SK-N-SH (cell line): ENCODE measurements at regions not wholly inside any gene's neighbourhood (a gene's known extent, or its start where the extent isn't known, plus 50 kb on each side); places are given as distances from the start of the nearest gene placed in this dataset.

Source experiments
- CTCF ChIA-PET: fragments of 300-600, 350-600 bp; formaldehyde crosslinking; extraction: SDS; loops from one replicate; lab custom pipeline; 2021; lab: Yijun Ruan, JAX
- POLR2A ChIA-PET: fragments of 350-600 bp; sonication (Branson Sonifier 250); formaldehyde crosslinking; extraction: SDS; loops from one replicate; lab custom pipeline; 2020; ENCODE audit warnings: antibody characterized with exemption, inconsistent platforms; lab: Yijun Ruan, JAX
- DNase-seq: peaks from one replicate; pipeline ENCODE4 v3.0.0; 2012
- H2AFZ ChIP-seq: fragments of 200-600 bp; sonication (generic); 2 replicates; pipeline ENCODE4 v1.8.1; 2016; ENCODE audit warnings: antibody characterized with exemption, mild to moderate bottlenecking, low read depth
- H3F3A ChIP-seq: fragments of 200-600 bp; sonication (generic); replicated peaks from 2 replicates; pipeline ENCODE3; 2016; ENCODE audit warnings: antibody characterized with exemption, mild to moderate bottlenecking; ENCODE audit not compliant: insufficient read depth
- H3K27ac ChIP-seq, 2 experiments: fragments of 200-500 bp in 1 of 2; fragments of 200-600 bp in 1 of 2; sonication (Bioruptor generic) in 1 of 2; sonication (generic), shearing (Covaris generic) in 1 of 2; 2 replicates each; pipeline versions ENCODE4 v1.5.1 to v1.6.1; 2014 to 2016; ENCODE audit warnings: low read depth in 2 of 2, inconsistent platforms in 1 of 2, low read length in 1 of 2, mild to moderate bottlenecking in 1 of 2, mixed read lengths in 1 of 2
- H3K27me3 ChIP-seq: fragments of 200-600 bp; sonication (generic), shearing (Covaris generic); 2 replicates; pipeline ENCODE4 v1.6.1; 2016; ENCODE audit warnings: mixed run types; ENCODE audit not compliant: insufficient read depth
- H3K36me3 ChIP-seq, 2 experiments: fragments of 200-500 bp in 1 of 2; fragments of 200-600 bp in 1 of 2; sonication (Bioruptor generic) in 1 of 2; sonication (generic) in 1 of 2; replicated peaks in 1 of 2; 2 replicates each; pipeline versions ENCODE3 to v1.5.1; 2014 to 2016; ENCODE audit warnings: low read length in 1 of 2, mild to moderate bottlenecking in 1 of 2; ENCODE audit not compliant: insufficient read depth in 2 of 2, control insufficient read depth in 1 of 2
- H3K4me1 ChIP-seq, 2 experiments: fragments of 200-500 bp in 1 of 2; fragments of 200-600 bp in 1 of 2; sonication (Bioruptor generic) in 1 of 2; sonication (generic), shearing (Covaris generic) in 1 of 2; 2 replicates each; pipeline versions ENCODE4 v1.5.1 to v1.6.1; 2014 to 2016; ENCODE audit warnings: low read depth in 1 of 2, low read length in 1 of 2, mixed run types in 1 of 2; ENCODE audit not compliant: insufficient read depth in 2 of 2, control insufficient read depth in 1 of 2
- H3K4me2 ChIP-seq: fragments of 200-600 bp; sonication (generic), shearing (Covaris generic); 2 replicates; pipeline ENCODE4 v1.6.1; 2017; ENCODE audit warnings: mixed run types
- H3K4me3 ChIP-seq, 2 experiments: fragments of 200-500 bp in 1 of 2; fragments of 200-600 bp in 1 of 2; sonication (Bioruptor generic) in 1 of 2; sonication (generic), shearing (Covaris generic) in 1 of 2; 2 replicates each; pipeline versions ENCODE4 v1.5.1 to v1.8.1; 2014 to 2016; ENCODE audit warnings: low read depth in 2 of 2, inconsistent platforms in 1 of 2, low read length in 1 of 2, mild to moderate bottlenecking in 1 of 2, mixed read lengths in 1 of 2, moderate library complexity in 1 of 2
- H3K79me2 ChIP-seq: fragments of 200-600 bp; sonication (generic); 2 replicates; pipeline ENCODE4 v1.8.1; 2017; ENCODE audit warnings: mild to moderate bottlenecking; ENCODE audit not compliant: insufficient read depth
- H3K9ac ChIP-seq: fragments of 200-600 bp; sonication (generic); 2 replicates; pipeline ENCODE4 v1.6.1; 2017; ENCODE audit warnings: mixed run types
- H3K9me2 ChIP-seq: fragments of 200-600 bp; sonication (generic); 2 replicates; pipeline ENCODE4 v1.6.1; 2017; ENCODE audit warnings: mixed run types
- H3K9me3 ChIP-seq: fragments of 200-600 bp; sonication (generic); 2 replicates; pipeline ENCODE4 v1.6.1; 2017; ENCODE audit warnings: mixed run types, mild to moderate bottlenecking, moderate library complexity
- H4K20me1 ChIP-seq: fragments of 200-600 bp; sonication (generic); 2 replicates; pipeline ENCODE4 v1.6.1; 2017; ENCODE audit warnings: mild to moderate bottlenecking, mixed run types; ENCODE audit not compliant: insufficient read depth
- EP300 ChIP-seq, 2 experiments: IDR thresholded peaks; 2 replicates each; pipeline versions ENCODE4 v1.4.0 to v1.6.1; 2012; ENCODE audit warnings: borderline replicate concordance in 1 of 2, low read depth in 1 of 2, low read length in 1 of 2
- FOSL2 ChIP-seq: IDR thresholded peaks from 2 replicates; pipeline ENCODE4 v1.4.0; 2012; ENCODE audit warnings: low read depth, mild to moderate bottlenecking, moderate library complexity, borderline replicate concordance
- FOXJ3 ChIP-seq: sonication (generic); formaldehyde crosslinking; IDR thresholded peaks from 2 replicates; pipeline ENCODE4 v1.5.1; 2020; ENCODE audit warnings: mild to moderate bottlenecking, missing genetic modification reagents
- JUND ChIP-seq: IDR thresholded peaks from 2 replicates; pipeline ENCODE4 v1.4.0; 2012
- POLR2AphosphoS5 ChIP-seq: IDR thresholded peaks from 2 replicates; pipeline ENCODE4 v1.6.1; 2012; ENCODE audit warnings: low read depth, low read length
- RCOR1 ChIP-seq: fragments of 150-350 bp; IDR thresholded peaks from 2 replicates; pipeline ENCODE4 v1.6.1; 2017; ENCODE audit warnings: antibody characterized with exemption, low read length
- RFX5 ChIP-seq: IDR thresholded peaks from 2 replicates; pipeline ENCODE4 v1.6.1; 2012; ENCODE audit warnings: mild to moderate bottlenecking, improper control_type of control experiment, low read length
- RXRA ChIP-seq: IDR thresholded peaks from 2 replicates; pipeline ENCODE4 v1.4.0; 2012; ENCODE audit warnings: low read depth, mild to moderate bottlenecking, borderline replicate concordance
- TAF1 ChIP-seq: IDR thresholded peaks from 2 replicates; pipeline ENCODE4 v1.6.1; 2012; ENCODE audit warnings: low read depth, mild to moderate bottlenecking, low read length, moderate library complexity, borderline replicate concordance
- TCF12 ChIP-seq: IDR thresholded peaks from 2 replicates; pipeline ENCODE4 v1.4.0; 2012
- TEAD4 ChIP-seq: IDR thresholded peaks from 2 replicates; pipeline ENCODE4 v1.4.0; 2012; ENCODE audit warnings: mild to moderate bottlenecking, borderline replicate concordance; ENCODE audit not compliant: insufficient read depth
- WGBS: methylation state at CpG from one replicate; pipeline ENCODE4 v1.1.6; 2017; ENCODE audit warnings: low lambda C conversion rate; 5-methylcytosine and 5-hydroxymethylcytosine counted together
- TF ChIP-seq, protein P1 (sequence below): fragments of 200-600 bp; sonication (generic); IDR thresholded peaks from 2 replicates; pipeline ENCODE4 v1.6.1; 2017; ENCODE audit warnings: antibody characterized with exemption, mild to moderate bottlenecking, moderate library complexity
- TF ChIP-seq, protein P2 (sequence below): IDR thresholded peaks from 2 replicates; pipeline ENCODE4 v1.6.1; 2012; ENCODE audit warnings: mild to moderate bottlenecking, low read depth, low read length, moderate library complexity
- TF ChIP-seq, protein P3 (sequence below): IDR thresholded peaks from 2 replicates; pipeline ENCODE4 v1.4.0; 2012; ENCODE audit warnings: low read depth
- TF ChIP-seq, protein P4 (sequence below): IDR thresholded peaks from 2 replicates; pipeline ENCODE4; 2012

DNA sequence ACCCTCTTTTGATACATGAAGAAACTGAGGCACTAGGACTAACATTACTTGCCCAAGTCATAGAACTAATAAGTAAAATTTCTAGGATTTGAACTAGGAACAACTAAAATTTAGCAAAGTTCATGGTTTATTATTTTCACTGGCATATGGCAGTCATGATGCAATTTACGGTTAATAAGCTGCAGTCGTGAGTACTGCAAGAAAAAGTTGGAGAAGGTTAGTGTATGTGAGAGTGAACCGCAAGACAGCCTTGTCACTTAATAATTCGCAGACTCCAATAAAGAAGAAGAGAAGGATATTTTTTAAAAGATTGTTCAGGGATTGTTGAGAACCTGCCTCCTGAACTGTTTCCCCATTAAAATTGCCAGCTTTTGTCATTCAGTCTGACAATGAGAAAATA, 663.4 kb upstream of the TENM4 start:
- Histone ChIP-seq H3K4me2 (no peak overlapping the region), H3K36me3 (no peaks in the 10 kb centered on the region), H4K20me1 (no peaks in the 10 kb centered on the region), H2AFZ (peak overlapping the region; percentile 21; the same call in 1 of the 2 replicates), H3K4me1 (peaks cover 0 to 8% of the 10 kb centered on the region in 2 experiments; a peak in 1 of 4 replicates), H3F3A (peaks cover 15% of the 10 kb centered on the region), H3K27ac (peak overlapping the region in 1 of 2 experiments; percentile 65; a peak in 2 of 4 replicates), H3K27me3 (no peaks in the 10 kb centered on the region), H3K4me3 (no peak overlapping the region), H3K9me2 (no peaks in the 10 kb centered on the region)
- 87% methylated on average over 4 of the region's 4 CpGs for WGBS
- CTCF ChIA-PET, result interaction anchor here (1.2 kb wide), 1 partner anchor 67 kb away, joined by 4 read pairs; no protein-coding TSS in a partner anchor
- DNase-seq, result no peak
- TF ChIP-seq RFX5 (no peak), RCOR1 (no peak), POLR2AphosphoS5 (no peak)
- TF ChIP-seq, protein P1, sequence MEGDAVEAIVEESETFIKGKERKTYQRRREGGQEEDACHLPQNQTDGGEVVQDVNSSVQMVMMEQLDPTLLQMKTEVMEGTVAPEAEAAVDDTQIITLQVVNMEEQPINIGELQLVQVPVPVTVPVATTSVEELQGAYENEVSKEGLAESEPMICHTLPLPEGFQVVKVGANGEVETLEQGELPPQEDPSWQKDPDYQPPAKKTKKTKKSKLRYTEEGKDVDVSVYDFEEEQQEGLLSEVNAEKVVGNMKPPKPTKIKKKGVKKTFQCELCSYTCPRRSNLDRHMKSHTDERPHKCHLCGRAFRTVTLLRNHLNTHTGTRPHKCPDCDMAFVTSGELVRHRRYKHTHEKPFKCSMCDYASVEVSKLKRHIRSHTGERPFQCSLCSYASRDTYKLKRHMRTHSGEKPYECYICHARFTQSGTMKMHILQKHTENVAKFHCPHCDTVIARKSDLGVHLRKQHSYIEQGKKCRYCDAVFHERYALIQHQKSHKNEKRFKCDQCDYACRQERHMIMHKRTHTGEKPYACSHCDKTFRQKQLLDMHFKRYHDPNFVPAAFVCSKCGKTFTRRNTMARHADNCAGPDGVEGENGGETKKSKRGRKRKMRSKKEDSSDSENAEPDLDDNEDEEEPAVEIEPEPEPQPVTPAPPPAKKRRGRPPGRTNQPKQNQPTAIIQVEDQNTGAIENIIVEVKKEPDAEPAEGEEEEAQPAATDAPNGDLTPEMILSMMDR, result no peak
- TF ChIP-seq, all 33 proteins: peak for 0
- no peaks in the 10 kb centered on the region for H3K9me3 ChIP-seq
- no peaks in the 10 kb centered on the region for H3K79me2 ChIP-seq
- POLR2A ChIA-PET, result no interaction called here
- H3K9ac ChIP-seq, result no peak overlapping the region

DNA sequence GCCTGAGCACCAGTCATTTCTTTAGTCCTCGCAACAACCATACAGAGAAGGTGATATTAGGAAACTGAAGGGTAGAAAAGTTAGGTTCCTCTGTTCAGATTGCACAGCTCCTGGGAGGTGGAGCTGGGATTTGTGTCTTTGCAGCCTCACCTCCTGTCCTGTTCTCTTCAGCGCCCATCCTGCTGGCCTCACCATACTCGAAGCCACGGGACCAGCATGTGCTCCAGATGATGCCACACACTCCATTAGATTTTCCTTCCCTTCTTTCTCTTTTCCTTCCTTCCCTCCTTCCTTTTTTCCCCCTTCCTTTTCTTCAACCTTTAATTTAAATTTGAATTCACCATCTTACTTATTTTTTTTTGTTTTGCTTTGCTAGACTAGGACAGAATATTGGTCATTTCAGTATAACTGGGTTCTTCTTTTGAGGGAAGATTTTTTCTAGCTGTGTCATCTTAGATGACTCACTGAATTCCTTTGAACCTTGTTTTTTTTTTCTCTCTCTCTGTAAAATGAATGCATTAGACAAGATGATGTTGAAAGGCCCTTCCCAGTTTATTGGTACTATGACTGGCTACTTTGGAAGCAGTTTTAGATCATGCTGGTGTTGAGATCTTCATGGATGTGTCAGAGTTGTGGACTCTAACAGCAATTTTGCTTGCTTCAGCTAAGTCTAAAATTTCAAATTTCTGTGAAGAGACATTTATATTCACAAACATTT, 662.5 kb upstream of the TENM4 start:
- no peak overlapping the region for H3K4me2 ChIP-seq
- no peaks in the 10 kb centered on the region for H3K79me2 ChIP-seq
- WGBS, result 61% methylated on average over 4 of the region's 4 CpGs
- H4K20me1 ChIP-seq, result no peaks in the 10 kb centered on the region
- H3K4me1 ChIP-seq, result peaks cover 0 to 8% of the 10 kb centered on the region in 2 experiments; a peak in 1 of 4 replicates
- peak overlapping the region; percentile 21; the same call in 1 of the 2 replicates for H2AFZ ChIP-seq
- no peaks in the 10 kb centered on the region for H3K9me3 ChIP-seq
- H3K4me3 ChIP-seq, result no peak overlapping the region
- no peaks in the 10 kb centered on the region for H3K9me2 ChIP-seq
- no peaks in the 10 kb centered on the region for H3K36me3 ChIP-seq
- H3K9ac ChIP-seq, result no peak overlapping the region
- no peak for DNase-seq
- H3F3A ChIP-seq, result peaks cover 15% of the 10 kb centered on the region
- CTCF ChIA-PET, result interaction anchor here (0.7 kb wide), 1 partner anchor 140 kb away, joined by 4 read pairs; no protein-coding TSS in a partner anchor
- H3K27ac ChIP-seq, result peak overlapping the region in 1 of 2 experiments; percentile 65; a peak in 2 of 4 replicates
- POLR2A ChIA-PET, result no interaction called here
- no peak for TF ChIP-seq POLR2AphosphoS5
- TF ChIP-seq, protein P2, sequence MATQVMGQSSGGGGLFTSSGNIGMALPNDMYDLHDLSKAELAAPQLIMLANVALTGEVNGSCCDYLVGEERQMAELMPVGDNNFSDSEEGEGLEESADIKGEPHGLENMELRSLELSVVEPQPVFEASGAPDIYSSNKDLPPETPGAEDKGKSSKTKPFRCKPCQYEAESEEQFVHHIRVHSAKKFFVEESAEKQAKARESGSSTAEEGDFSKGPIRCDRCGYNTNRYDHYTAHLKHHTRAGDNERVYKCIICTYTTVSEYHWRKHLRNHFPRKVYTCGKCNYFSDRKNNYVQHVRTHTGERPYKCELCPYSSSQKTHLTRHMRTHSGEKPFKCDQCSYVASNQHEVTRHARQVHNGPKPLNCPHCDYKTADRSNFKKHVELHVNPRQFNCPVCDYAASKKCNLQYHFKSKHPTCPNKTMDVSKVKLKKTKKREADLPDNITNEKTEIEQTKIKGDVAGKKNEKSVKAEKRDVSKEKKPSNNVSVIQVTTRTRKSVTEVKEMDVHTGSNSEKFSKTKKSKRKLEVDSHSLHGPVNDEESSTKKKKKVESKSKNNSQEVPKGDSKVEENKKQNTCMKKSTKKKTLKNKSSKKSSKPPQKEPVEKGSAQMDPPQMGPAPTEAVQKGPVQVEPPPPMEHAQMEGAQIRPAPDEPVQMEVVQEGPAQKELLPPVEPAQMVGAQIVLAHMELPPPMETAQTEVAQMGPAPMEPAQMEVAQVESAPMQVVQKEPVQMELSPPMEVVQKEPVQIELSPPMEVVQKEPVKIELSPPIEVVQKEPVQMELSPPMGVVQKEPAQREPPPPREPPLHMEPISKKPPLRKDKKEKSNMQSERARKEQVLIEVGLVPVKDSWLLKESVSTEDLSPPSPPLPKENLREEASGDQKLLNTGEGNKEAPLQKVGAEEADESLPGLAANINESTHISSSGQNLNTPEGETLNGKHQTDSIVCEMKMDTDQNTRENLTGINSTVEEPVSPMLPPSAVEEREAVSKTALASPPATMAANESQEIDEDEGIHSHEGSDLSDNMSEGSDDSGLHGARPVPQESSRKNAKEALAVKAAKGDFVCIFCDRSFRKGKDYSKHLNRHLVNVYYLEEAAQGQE, result no peak
- TF ChIP-seq FOXJ3 (CRISPR knock-in tag), result no peak
- peak in 1 of 2 experiments; percentile 61; a peak in 1 of 4 replicates for TF ChIP-seq EP300 (IDR thresholded peaks at IDR 0.05; ENCODE audit: borderline replicate concordance in 1 of 2, low read depth in 1 of 2, low read length in 1 of 2)
- TF ChIP-seq, protein P3, sequence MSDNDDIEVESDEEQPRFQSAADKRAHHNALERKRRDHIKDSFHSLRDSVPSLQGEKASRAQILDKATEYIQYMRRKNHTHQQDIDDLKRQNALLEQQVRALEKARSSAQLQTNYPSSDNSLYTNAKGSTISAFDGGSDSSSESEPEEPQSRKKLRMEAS, result 0 out of 2 replicates have a peak, but pooled peaks have one; percentile 61
- peak; percentile 72; the same call in 1 of the 2 replicates for TF ChIP-seq TEAD4
- TF ChIP-seq RXRA, result peak; percentile 36; the same call in 1 of the 2 replicates
- TF ChIP-seq, protein P4, sequence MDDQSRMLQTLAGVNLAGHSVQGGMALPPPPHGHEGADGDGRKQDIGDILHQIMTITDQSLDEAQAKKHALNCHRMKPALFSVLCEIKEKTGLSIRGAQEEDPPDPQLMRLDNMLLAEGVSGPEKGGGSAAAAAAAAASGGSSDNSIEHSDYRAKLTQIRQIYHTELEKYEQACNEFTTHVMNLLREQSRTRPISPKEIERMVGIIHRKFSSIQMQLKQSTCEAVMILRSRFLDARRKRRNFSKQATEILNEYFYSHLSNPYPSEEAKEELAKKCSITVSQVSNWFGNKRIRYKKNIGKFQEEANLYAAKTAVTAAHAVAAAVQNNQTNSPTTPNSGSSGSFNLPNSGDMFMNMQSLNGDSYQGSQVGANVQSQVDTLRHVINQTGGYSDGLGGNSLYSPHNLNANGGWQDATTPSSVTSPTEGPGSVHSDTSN, result peak; percentile 64
- TF ChIP-seq FOSL2, result peak; percentile 94; the same call in 1 of the 2 replicates
- TF ChIP-seq JUND, result peak; percentile 95
- TF ChIP-seq TAF1, result no peak
- peak; percentile 62; the same call in 1 of the 2 replicates for TF ChIP-seq TCF12
- H3K27me3 ChIP-seq, result no peaks in the 10 kb centered on the region
